ENCODE measurements at regions not wholly inside any gene's neighbourhood (a gene's known extent, or its start where the extent isn't known, plus 50 kb on each side); places are given as distances from the start of the nearest gene placed in this dataset.

DNA sequence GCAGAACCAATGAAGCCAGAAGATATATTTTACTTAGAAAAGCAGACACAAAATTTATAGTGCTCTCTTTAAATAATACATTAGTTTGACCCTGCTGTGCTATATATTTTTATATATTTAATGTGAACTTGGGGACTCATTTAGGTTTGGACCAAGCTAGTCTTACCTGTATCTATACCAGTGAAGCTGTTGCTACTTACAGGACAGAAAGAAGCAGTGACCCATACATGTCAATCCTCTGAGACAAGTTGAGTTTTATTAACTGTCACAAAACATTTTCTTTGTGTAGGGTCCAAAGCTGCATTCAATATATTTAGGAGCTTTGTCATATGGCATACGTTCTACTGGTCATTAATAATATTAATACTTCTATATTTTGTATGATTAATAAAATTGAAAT, 327.7 kb upstream of the NUDT12 start (continued):
- no peak for TF ChIP-seq RAD21 (IDR thresholded peaks at IDR 0.05)
- no peak for TF ChIP-seq HNF4A (conservative IDR thresholded peaks at IDR 0.05)
- no peak for TF ChIP-seq SP1 (IDR thresholded peaks at IDR 0.05)
- TF ChIP-seq, protein P1, sequence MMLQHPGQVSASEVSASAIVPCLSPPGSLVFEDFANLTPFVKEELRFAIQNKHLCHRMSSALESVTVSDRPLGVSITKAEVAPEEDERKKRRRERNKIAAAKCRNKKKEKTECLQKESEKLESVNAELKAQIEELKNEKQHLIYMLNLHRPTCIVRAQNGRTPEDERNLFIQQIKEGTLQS (IDR thresholded peaks at IDR 0.05): no peak

DNA sequence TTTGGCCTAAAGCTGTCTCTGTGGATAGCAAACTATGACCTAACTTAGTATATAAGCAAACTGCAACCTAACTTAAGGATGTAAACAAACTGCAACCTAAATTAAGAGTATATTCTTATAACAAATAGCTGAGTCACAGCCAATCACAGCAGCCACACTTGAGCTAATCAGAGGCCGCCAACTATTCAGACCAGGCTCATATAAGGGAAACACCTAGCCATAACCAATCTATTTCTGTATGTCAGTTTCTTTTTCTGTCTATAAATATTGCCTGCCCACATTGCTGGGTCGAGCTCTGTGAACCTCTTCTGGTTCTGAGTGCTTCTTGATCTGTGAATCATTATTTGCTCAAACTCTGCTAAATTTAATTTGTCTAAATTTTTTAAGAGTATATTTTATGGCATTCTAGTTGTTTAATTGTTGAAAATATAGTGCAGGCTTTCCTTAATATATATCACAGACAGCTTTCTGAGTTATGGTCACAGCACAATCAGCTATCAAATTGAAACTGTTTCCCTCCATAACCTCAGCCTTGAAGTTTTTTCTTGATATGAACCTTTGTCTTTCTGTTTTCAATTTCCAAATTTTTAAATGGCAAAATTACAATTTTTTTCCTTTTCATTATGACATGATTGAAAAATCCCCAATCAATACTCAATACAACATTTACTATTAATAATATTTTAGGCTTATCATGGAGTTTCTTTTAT, 327.1 kb upstream of the NUDT12 start:
- Histone ChIP-seq H3K27ac (ENCODE audit: low read depth in 1 of 2, low read length in 2 of 2) (no peak overlapping the region), H3K9me3 (ENCODE audit: control insufficient read depth in 4 of 4, low read length in 3 of 4) (no peaks in the 10 kb centered on the region), H3K9ac (ENCODE audit: low read depth in 1 of 2, low read length in 2 of 2) (no peak overlapping the region), H3K4me1 (ENCODE audit: control insufficient read depth in 4 of 4, insufficient read depth in 4 of 4, low read length in 3 of 4) (no peaks in the 10 kb centered on the region), H3K36me3 (ENCODE audit: control insufficient read depth in 4 of 4, insufficient read depth in 3 of 4, low read depth in 1 of 4, low read length in 3 of 4) (no peaks in the 10 kb centered on the region), H3K27me3 (ENCODE audit: control insufficient read depth in 4 of 4, insufficient read depth in 4 of 4, low read length in 3 of 4) (no peaks in the 10 kb centered on the region), H3K4me3 (ENCODE audit: low read depth in 1 of 3, low read length in 3 of 3) (no peak overlapping the region)
- no peak for DNase-seq (ENCODE audit: low spot score)
- no peak for TF ChIP-seq JUND (IDR thresholded peaks at IDR 0.05)
- TF ChIP-seq FOXA2 (IDR thresholded peaks at IDR 0.05): no peak
- TF ChIP-seq GABPA (IDR thresholded peaks at IDR 0.05 in 1 of 2, conservative IDR thresholded peaks at IDR 0.05 in 1 of 2): no peak
- TF ChIP-seq, protein P2, sequence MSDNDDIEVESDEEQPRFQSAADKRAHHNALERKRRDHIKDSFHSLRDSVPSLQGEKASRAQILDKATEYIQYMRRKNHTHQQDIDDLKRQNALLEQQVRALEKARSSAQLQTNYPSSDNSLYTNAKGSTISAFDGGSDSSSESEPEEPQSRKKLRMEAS (IDR thresholded peaks at IDR 0.05): no peak
- TF ChIP-seq, protein P3, sequence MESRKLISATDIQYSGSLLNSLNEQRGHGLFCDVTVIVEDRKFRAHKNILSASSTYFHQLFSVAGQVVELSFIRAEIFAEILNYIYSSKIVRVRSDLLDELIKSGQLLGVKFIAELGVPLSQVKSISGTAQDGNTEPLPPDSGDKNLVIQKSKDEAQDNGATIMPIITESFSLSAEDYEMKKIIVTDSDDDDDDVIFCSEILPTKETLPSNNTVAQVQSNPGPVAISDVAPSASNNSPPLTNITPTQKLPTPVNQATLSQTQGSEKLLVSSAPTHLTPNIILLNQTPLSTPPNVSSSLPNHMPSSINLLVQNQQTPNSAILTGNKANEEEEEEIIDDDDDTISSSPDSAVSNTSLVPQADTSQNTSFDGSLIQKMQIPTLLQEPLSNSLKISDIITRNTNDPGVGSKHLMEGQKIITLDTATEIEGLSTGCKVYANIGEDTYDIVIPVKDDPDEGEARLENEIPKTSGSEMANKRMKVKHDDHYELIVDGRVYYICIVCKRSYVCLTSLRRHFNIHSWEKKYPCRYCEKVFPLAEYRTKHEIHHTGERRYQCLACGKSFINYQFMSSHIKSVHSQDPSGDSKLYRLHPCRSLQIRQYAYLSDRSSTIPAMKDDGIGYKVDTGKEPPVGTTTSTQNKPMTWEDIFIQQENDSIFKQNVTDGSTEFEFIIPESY (IDR thresholded peaks at IDR 0.05): no peak
- no peak for TF ChIP-seq YY1 (IDR thresholded peaks at IDR 0.05)
- no peak for TF ChIP-seq FOXA1 (IDR thresholded peaks at IDR 0.05)
- no peak for TF ChIP-seq HNF4A (conservative IDR thresholded peaks at IDR 0.05)
- TF ChIP-seq, protein P4, sequence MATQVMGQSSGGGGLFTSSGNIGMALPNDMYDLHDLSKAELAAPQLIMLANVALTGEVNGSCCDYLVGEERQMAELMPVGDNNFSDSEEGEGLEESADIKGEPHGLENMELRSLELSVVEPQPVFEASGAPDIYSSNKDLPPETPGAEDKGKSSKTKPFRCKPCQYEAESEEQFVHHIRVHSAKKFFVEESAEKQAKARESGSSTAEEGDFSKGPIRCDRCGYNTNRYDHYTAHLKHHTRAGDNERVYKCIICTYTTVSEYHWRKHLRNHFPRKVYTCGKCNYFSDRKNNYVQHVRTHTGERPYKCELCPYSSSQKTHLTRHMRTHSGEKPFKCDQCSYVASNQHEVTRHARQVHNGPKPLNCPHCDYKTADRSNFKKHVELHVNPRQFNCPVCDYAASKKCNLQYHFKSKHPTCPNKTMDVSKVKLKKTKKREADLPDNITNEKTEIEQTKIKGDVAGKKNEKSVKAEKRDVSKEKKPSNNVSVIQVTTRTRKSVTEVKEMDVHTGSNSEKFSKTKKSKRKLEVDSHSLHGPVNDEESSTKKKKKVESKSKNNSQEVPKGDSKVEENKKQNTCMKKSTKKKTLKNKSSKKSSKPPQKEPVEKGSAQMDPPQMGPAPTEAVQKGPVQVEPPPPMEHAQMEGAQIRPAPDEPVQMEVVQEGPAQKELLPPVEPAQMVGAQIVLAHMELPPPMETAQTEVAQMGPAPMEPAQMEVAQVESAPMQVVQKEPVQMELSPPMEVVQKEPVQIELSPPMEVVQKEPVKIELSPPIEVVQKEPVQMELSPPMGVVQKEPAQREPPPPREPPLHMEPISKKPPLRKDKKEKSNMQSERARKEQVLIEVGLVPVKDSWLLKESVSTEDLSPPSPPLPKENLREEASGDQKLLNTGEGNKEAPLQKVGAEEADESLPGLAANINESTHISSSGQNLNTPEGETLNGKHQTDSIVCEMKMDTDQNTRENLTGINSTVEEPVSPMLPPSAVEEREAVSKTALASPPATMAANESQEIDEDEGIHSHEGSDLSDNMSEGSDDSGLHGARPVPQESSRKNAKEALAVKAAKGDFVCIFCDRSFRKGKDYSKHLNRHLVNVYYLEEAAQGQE (IDR thresholded peaks at IDR 0.05): no peak
- TF ChIP-seq, protein P1 (IDR thresholded peaks at IDR 0.05): no peak
- TF ChIP-seq, protein P5, sequence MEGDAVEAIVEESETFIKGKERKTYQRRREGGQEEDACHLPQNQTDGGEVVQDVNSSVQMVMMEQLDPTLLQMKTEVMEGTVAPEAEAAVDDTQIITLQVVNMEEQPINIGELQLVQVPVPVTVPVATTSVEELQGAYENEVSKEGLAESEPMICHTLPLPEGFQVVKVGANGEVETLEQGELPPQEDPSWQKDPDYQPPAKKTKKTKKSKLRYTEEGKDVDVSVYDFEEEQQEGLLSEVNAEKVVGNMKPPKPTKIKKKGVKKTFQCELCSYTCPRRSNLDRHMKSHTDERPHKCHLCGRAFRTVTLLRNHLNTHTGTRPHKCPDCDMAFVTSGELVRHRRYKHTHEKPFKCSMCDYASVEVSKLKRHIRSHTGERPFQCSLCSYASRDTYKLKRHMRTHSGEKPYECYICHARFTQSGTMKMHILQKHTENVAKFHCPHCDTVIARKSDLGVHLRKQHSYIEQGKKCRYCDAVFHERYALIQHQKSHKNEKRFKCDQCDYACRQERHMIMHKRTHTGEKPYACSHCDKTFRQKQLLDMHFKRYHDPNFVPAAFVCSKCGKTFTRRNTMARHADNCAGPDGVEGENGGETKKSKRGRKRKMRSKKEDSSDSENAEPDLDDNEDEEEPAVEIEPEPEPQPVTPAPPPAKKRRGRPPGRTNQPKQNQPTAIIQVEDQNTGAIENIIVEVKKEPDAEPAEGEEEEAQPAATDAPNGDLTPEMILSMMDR (IDR thresholded peaks at IDR 0.05; ENCODE audit: low read depth, low read length, missing input control): no peak
- TF ChIP-seq HNF4G (IDR thresholded peaks at IDR 0.05): no peak
- no peak for TF ChIP-seq EGR1 (IDR thresholded peaks at IDR 0.05; ENCODE audit: low read depth in 2 of 2)
- no peak for TF ChIP-seq TAF1 (conservative IDR thresholded peaks at IDR 0.05)
- TF ChIP-seq SP1 (IDR thresholded peaks at IDR 0.05): no peak
- no peak for TF ChIP-seq RXRA (IDR thresholded peaks at IDR 0.05)
- no peak for TF ChIP-seq NR2F2 (IDR thresholded peaks at IDR 0.05)
- TF ChIP-seq RAD21 (IDR thresholded peaks at IDR 0.05): no peak
- 71% methylated on average over 2 of the region's 2 CpGs for WGBS

All from liver (tissue), 8 donors.